GM12878 (cell line): ENCODE measurements at regions not wholly inside any gene's neighbourhood (a gene's known extent, or its start where the extent isn't known, plus 50 kb on each side); places are given as distances from the start of the nearest gene placed in this dataset.

Experiments
- ATAC-seq: fragments of 200-7000 bp; cut with Tn5 transposase; 3 replicates; pipeline ENCODE4 v1.9.1; 2020; ENCODE audit warnings: mild to moderate bottlenecking, moderate library complexity
- BruUV-seq: library from RNA; stranded (reverse); fragments of 400-500 nt; replicated peaks from 2 replicates; lab custom pipeline; 2021; lab: Mats Ljungman, UMichigan
- CTCF ChIA-PET: fragments of 300-600 bp; sonication (Branson Sonifier 250); formaldehyde crosslinking; extraction: SDS; loops from one replicate; lab custom pipeline; 2021; ENCODE audit warnings: inconsistent platforms; lab: Yijun Ruan, JAX
- POLR2A ChIA-PET: fragments of 350-600 bp; formaldehyde crosslinking; extraction: SDS; loops from one replicate; lab custom pipeline; 2021; ENCODE audit warnings: inconsistent platforms; lab: Charles Lee
- RAD21 ChIA-PET: fragments of 300-600 bp; sonication (Branson Sonifier 250); formaldehyde crosslinking; loops from one replicate; lab custom pipeline; 2023; ENCODE audit warnings: antibody characterized with exemption; ENCODE audit not compliant: unreplicated experiment; lab: Charles Lee
- SMC1A ChIA-PET: fragments of 300-600 bp; sonication (Branson Sonifier 250); formaldehyde crosslinking; loops from one replicate; lab custom pipeline; 2023; ENCODE audit not compliant: unreplicated experiment, uncharacterized antibody; lab: Charles Lee
- DNase-seq: peaks from one replicate; pipeline ENCODE4 v3.0.0-alpha.2; 2011; ENCODE audit warnings: low read depth, low spot score
- FAIRE-seq: peaks from 3 replicates; lab custom pipeline; 2011; peaks lifted over from hg19 to GRCh38; lab: Jason Lieb, UNC
- H2AFZ ChIP-seq: 2 replicates; pipeline ENCODE4 v1.6.0; 2011; ENCODE audit warnings: low read depth, low read length, control low read depth; ENCODE audit not compliant: control insufficient read depth
- H3K27ac ChIP-seq: 2 replicates; pipeline ENCODE4 v1.5.1; 2011; ENCODE audit warnings: control low read depth; ENCODE audit not compliant: control insufficient read depth, insufficient read depth
- H3K27me3 ChIP-seq, 2 experiments: replicated peaks in 1 of 2; 2 replicates each; pipeline versions ENCODE4 v1.6.0 to v1.6.1; 2011; ENCODE audit warnings: low read length in 1 of 2; ENCODE audit not compliant: control insufficient read depth in 2 of 2, insufficient read depth in 2 of 2
- H3K36me3 ChIP-seq, 2 experiments: 2 replicates each; pipeline ENCODE4 v1.5.1; 2011; ENCODE audit warnings: low read length in 1 of 2; ENCODE audit not compliant: control insufficient read depth in 2 of 2, insufficient read depth in 2 of 2
- H3K4me1 ChIP-seq: 2 replicates; pipeline ENCODE4 v1.6.1; 2011; ENCODE audit warnings: mild to moderate bottlenecking, low read length, moderate library complexity, mixed read lengths; ENCODE audit not compliant: control insufficient read depth, insufficient read depth
- H3K4me2 ChIP-seq: 2 replicates; pipeline ENCODE4 v1.6.0; 2011; ENCODE audit warnings: control low read depth; ENCODE audit not compliant: control insufficient read depth, insufficient read depth
- H3K4me3 ChIP-seq: fragments of 200-600 bp; sonication (generic); 2 replicates; pipeline ENCODE4 v1.5.1; 2016
- H3K79me2 ChIP-seq: 2 replicates; pipeline ENCODE4 v1.6.0; 2011; ENCODE audit warnings: low read length; ENCODE audit not compliant: control insufficient read depth, insufficient read depth
- H3K9ac ChIP-seq: 2 replicates; pipeline ENCODE4 v1.8.0; 2011; ENCODE audit warnings: low read length, control low read depth, mixed read lengths; ENCODE audit not compliant: control insufficient read depth, insufficient read depth
- H3K9me3 ChIP-seq: replicated peaks from 3 replicates; pipeline ENCODE4 v1.5.1; 2011; ENCODE audit warnings: mild to moderate bottlenecking, low read length; ENCODE audit not compliant: control insufficient read depth, insufficient read depth
- H4K20me1 ChIP-seq: 2 replicates; pipeline ENCODE4 v1.6.0; 2011; ENCODE audit not compliant: control insufficient read depth, insufficient read depth
- BMI1 ChIP-seq: fragments of 450-650 bp; IDR thresholded peaks from 2 replicates; pipeline ENCODE4 v1.6.1; 2016; ENCODE audit warnings: mild to moderate bottlenecking, moderate library complexity, borderline replicate concordance
- CREB1 ChIP-seq: IDR thresholded peaks from 2 replicates; pipeline ENCODE4 v1.6.1; 2012; ENCODE audit warnings: low read depth, mild to moderate bottlenecking, inconsistent platforms
- ELK1 ChIP-seq: IDR thresholded peaks from 2 replicates; pipeline ENCODE4 v1.6.1; 2012; ENCODE audit warnings: low read depth, low read length, improper control_type of control experiment
- FOXK2 ChIP-seq: fragments of 450-650 bp; IDR thresholded peaks from 2 replicates; pipeline ENCODE4 v1.6.1; 2017; ENCODE audit warnings: mild to moderate bottlenecking, moderate library complexity
- HCFC1 ChIP-seq: fragments of 150-350 bp; IDR thresholded peaks from 2 replicates; pipeline ENCODE4 v1.6.1; 2014; ENCODE audit warnings: low read length
- JUNB ChIP-seq: IDR thresholded peaks from 2 replicates; pipeline ENCODE4 v1.6.1; 2016; ENCODE audit warnings: antibody characterized with exemption, mild to moderate bottlenecking
- JUND ChIP-seq: IDR thresholded peaks from 2 replicates; pipeline ENCODE4 v1.6.1; 2012; ENCODE audit warnings: low read depth, mild to moderate bottlenecking, low read length, improper control_type of control experiment, moderate library complexity
- MTA3 ChIP-seq: IDR thresholded peaks from 2 replicates; pipeline ENCODE4 v1.6.1; 2012; ENCODE audit warnings: low read length, inconsistent platforms, borderline replicate concordance
- NFIC ChIP-seq: IDR thresholded peaks from 2 replicates; pipeline ENCODE4 v1.6.1; 2012; ENCODE audit warnings: low read depth, mild to moderate bottlenecking, inconsistent platforms, low read length, moderate library complexity
- NR2C2 ChIP-seq: IDR thresholded peaks from 2 replicates; pipeline ENCODE4 v1.6.1; 2011; ENCODE audit warnings: borderline replicate concordance, low read depth; ENCODE audit not compliant: control insufficient read depth, insufficient read length
- RB1 ChIP-seq: fragments of 450-650 bp; formaldehyde crosslinking; IDR thresholded peaks from 2 replicates; pipeline ENCODE4 v1.6.1; 2017; ENCODE audit warnings: mild to moderate bottlenecking, borderline replicate concordance
- SMAD1 ChIP-seq: fragments of 450-650 bp; IDR thresholded peaks from 2 replicates; pipeline ENCODE4 v1.6.1; 2018; ENCODE audit warnings: mild to moderate bottlenecking, low read depth; ENCODE audit not compliant: partially characterized antibody
- TCF7 ChIP-seq: IDR thresholded peaks from 2 replicates; pipeline ENCODE4 v1.6.1; 2014; ENCODE audit warnings: antibody characterized with exemption, borderline replicate concordance
- ZBTB33 ChIP-seq: fragments of 450-650 bp; IDR thresholded peaks from 2 replicates; pipeline ENCODE4 v1.6.1; 2017; ENCODE audit warnings: mild to moderate bottlenecking
- in situ Hi-C: fragments of 300-500 bp; cut with MboI; formaldehyde crosslinking; loops from 9 replicates; pipeline ENCODE4 v1.14.3; 2018; ENCODE audit warnings: mixed read lengths
- intact Hi-C: fragments of 100-400 bp; cut with micrococcal nuclease; formaldehyde crosslinking; loops from one replicate; pipeline ENCODE4 v1.14.2; 2022; ENCODE audit not compliant: unreplicated experiment

- DNase-seq (no peak), FAIRE-seq (no peak), ATAC-seq (no peak)
- Histone ChIP-seq H2AFZ (no peak overlapping the region), H3K27me3 (no peaks in the 10 kb centered on the region), H3K27ac (no peak overlapping the region), H3K4me2 (no peak overlapping the region), H3K4me1 (no peaks in the 10 kb centered on the region), H3K79me2 (no peaks in the 10 kb centered on the region), H3K9ac (no peak overlapping the region), H4K20me1 (no peaks in the 10 kb centered on the region), H3K9me3 (no peaks in the 10 kb centered on the region), H3K36me3 (no peaks in the 10 kb centered on the region), H3K4me3 (no peak overlapping the region)
- TF ChIP-seq CREB1 (no peak), NFIC (no peak), SMAD1 (no peak), JUNB (no peak), TCF7 (no peak), JUND (no peak), NR2C2 (no peak), RB1 (no peak), ZBTB33 (no peak), MTA3 (no peak), HCFC1 (no peak), BMI1 (no peak), FOXK2 (no peak), ELK1 (no peak)
- SMC1A ChIA-PET: no interaction called here
- in situ Hi-C loops (no loop called here), intact Hi-C loops (no loop called here)
- CTCF ChIA-PET: interaction anchor here (1.6 kb wide), 1 partner anchor 16 kb away, joined by 3 read pairs; no protein-coding TSS in a partner anchor
- no TSS peak for BruUV-seq
- POLR2A ChIA-PET: no interaction called here
- RAD21 ChIA-PET: no interaction called here
Observed at GRCh38 chr12:87290505-87290904, 738.7 kb downstream of the C12orf50 start.
